PC-9 (cell line): ENCODE measurements at regions not wholly inside any gene's neighbourhood (a gene's known extent, or its start where the extent isn't known, plus 50 kb on each side); places are given as distances from the start of the nearest gene placed in this dataset.

Experiments
- EZH2 ChIP-seq: fragments of 200-600 bp; sonication (generic); IDR thresholded peaks from 2 replicates; pipeline ENCODE4 v1.8.0; 2017; ENCODE audit warnings: antibody characterized with exemption, low read depth
- TF ChIP-seq, protein P1 (sequence below): fragments of 200-600 bp; sonication (generic); conservative IDR thresholded peaks from 2 replicates; pipeline ENCODE4 v1.6.1; 2017; ENCODE audit warnings: mixed run types, antibody characterized with exemption, mild to moderate bottlenecking, moderate library complexity

DNA sequence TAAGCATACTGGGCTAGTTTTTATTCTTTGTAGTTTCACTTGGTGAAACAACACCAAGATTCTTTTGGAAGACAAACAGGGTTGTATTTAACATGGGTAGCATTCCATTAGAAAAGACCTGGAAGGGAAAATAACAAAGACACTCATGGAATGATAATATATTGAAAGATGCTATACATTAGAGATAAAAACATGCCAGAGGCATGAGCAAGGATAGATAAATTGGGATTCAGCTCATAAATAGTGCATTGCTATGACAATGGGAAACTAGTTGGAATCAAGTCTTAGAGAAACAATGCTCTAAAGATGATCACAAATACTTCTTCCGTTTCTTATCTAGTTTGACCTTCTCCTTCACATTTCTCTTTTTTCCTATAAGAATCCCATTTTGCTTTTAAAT lies 677.4 kb downstream of the ZNF385D start:
- TF ChIP-seq, protein P1, sequence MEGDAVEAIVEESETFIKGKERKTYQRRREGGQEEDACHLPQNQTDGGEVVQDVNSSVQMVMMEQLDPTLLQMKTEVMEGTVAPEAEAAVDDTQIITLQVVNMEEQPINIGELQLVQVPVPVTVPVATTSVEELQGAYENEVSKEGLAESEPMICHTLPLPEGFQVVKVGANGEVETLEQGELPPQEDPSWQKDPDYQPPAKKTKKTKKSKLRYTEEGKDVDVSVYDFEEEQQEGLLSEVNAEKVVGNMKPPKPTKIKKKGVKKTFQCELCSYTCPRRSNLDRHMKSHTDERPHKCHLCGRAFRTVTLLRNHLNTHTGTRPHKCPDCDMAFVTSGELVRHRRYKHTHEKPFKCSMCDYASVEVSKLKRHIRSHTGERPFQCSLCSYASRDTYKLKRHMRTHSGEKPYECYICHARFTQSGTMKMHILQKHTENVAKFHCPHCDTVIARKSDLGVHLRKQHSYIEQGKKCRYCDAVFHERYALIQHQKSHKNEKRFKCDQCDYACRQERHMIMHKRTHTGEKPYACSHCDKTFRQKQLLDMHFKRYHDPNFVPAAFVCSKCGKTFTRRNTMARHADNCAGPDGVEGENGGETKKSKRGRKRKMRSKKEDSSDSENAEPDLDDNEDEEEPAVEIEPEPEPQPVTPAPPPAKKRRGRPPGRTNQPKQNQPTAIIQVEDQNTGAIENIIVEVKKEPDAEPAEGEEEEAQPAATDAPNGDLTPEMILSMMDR: no peak
- TF ChIP-seq EZH2: no peak
